ENCODE measurements at regions not wholly inside any gene's neighbourhood (a gene's known extent, or its start where the extent isn't known, plus 50 kb on each side); places are given as distances from the start of the nearest gene placed in this dataset.

- WGBS, 2 donors (ENCODE audit: low coverage in 1 of 2) = 80 to 100% methylated on average over 1 of the region's 1 CpG
- H3K27ac ChIP-seq = no peak overlapping the region
- H3K4me3 ChIP-seq = no peak overlapping the region
- intact Hi-C loops (cut with DNase I; ENCODE audit: low total_unique reads) = no loop called here
- in situ Hi-C loops (cut with MboI; ENCODE audit: low pct_ligation_motif_present in 1 of 4, low pct_unique_long_range_greater_than_20kb in 1 of 4, low sequenced_read_pairs in 3 of 4) = no loop called here
- no peak for TF ChIP-seq CTCF (IDR thresholded peaks at IDR 0.05)
- TF ChIP-seq EP300 (IDR thresholded peaks at IDR 0.05; ENCODE audit: low read depth) = no peak
- TF ChIP-seq POLR2A (IDR thresholded peaks at IDR 0.05) = no peak
- TF ChIP-seq POLR2AphosphoS5 (IDR thresholded peaks at IDR 0.05) = no peak
- H3K9me3 ChIP-seq = no peaks in the 10 kb centered on the region
- H3K27me3 ChIP-seq = no peaks in the 10 kb centered on the region
- DNase-seq = no peak
- H3K36me3 ChIP-seq = no peaks in the 10 kb centered on the region
- H3K4me1 ChIP-seq = no peaks in the 10 kb centered on the region
Observed at GRCh38 chrX:38895775-38896174, 94.5 kb downstream of the MID1IP1 start.

- no peaks in the 10 kb centered on the region for H3K9me3 ChIP-seq
- H3K4me1 ChIP-seq = no peaks in the 10 kb centered on the region
- H3K27me3 ChIP-seq = no peaks in the 10 kb centered on the region
- no peak for DNase-seq
- intact Hi-C loops (cut with DNase I; ENCODE audit: low total_unique reads) = no loop called here
- no peak for TF ChIP-seq EP300 (IDR thresholded peaks at IDR 0.05; ENCODE audit: low read depth)
- TF ChIP-seq POLR2AphosphoS5 (IDR thresholded peaks at IDR 0.05) = no peak
- no peak for TF ChIP-seq POLR2A (IDR thresholded peaks at IDR 0.05)
- TF ChIP-seq CTCF (IDR thresholded peaks at IDR 0.05) = no peak
- no peak overlapping the region for H3K4me3 ChIP-seq
- WGBS, 2 donors (ENCODE audit: low coverage in 1 of 2) = 73% methylated on average over 4 of the region's 4 CpGs; no CpG with 5 or more reads in 1 of the 2 donors
- in situ Hi-C loops (cut with MboI; ENCODE audit: low pct_ligation_motif_present in 1 of 4, low pct_unique_long_range_greater_than_20kb in 1 of 4, low sequenced_read_pairs in 3 of 4) = no loop called here
- no peak overlapping the region for H3K27ac ChIP-seq
- no peaks in the 10 kb centered on the region for H3K36me3 ChIP-seq
Observed at GRCh38 chrX:38896724-38897298, 95.6 kb downstream of the MID1IP1 start.

- intact Hi-C loops (cut with DNase I; ENCODE audit: low total_unique reads) = no loop called here
- 20 to 43% methylated on average over 1 to 6 of the region's 6 CpGs for WGBS, 2 donors (ENCODE audit: low coverage in 1 of 2)
- DNase-seq = no peak
Observed at GRCh38 chrX:38898261-38898660, 97.0 kb downstream of the MID1IP1 start.

GRCh38 chrX:38899650-38900049 lies 98.4 kb downstream of the MID1IP1 start:
- in situ Hi-C loops (cut with MboI; ENCODE audit: low pct_ligation_motif_present in 1 of 4, low pct_unique_long_range_greater_than_20kb in 1 of 4, low sequenced_read_pairs in 3 of 4) = no loop called here
- DNase-seq = no peak
- TF ChIP-seq POLR2AphosphoS5 (IDR thresholded peaks at IDR 0.05) = no peak
- no peak for TF ChIP-seq CTCF (IDR thresholded peaks at IDR 0.05)
- TF ChIP-seq EP300 (IDR thresholded peaks at IDR 0.05; ENCODE audit: low read depth) = no peak
- no peak for TF ChIP-seq POLR2A (IDR thresholded peaks at IDR 0.05)
- H3K27ac ChIP-seq = no peak overlapping the region
- H3K27me3 ChIP-seq = no peaks in the 10 kb centered on the region
- no peaks in the 10 kb centered on the region for H3K9me3 ChIP-seq
- H3K4me1 ChIP-seq = no peaks in the 10 kb centered on the region
- 52% methylated on average over 1 of the region's 1 CpG; no CpG with 5 or more reads in 1 of the 2 donors for WGBS, 2 donors (ENCODE audit: low coverage in 1 of 2)
- no peak overlapping the region for H3K4me3 ChIP-seq
- H3K36me3 ChIP-seq = no peaks in the 10 kb centered on the region
- intact Hi-C loops (cut with DNase I; ENCODE audit: low total_unique reads) = no loop called here

More at GRCh38 chrX:38898261-38898660, 97.0 kb downstream of the MID1IP1 start:
- H3K27ac ChIP-seq = no peak overlapping the region
- in situ Hi-C loops (cut with MboI; ENCODE audit: low pct_ligation_motif_present in 1 of 4, low pct_unique_long_range_greater_than_20kb in 1 of 4, low sequenced_read_pairs in 3 of 4) = no loop called here
- no peak for TF ChIP-seq POLR2A (IDR thresholded peaks at IDR 0.05)
- no peaks in the 10 kb centered on the region for H3K27me3 ChIP-seq
- no peaks in the 10 kb centered on the region for H3K9me3 ChIP-seq
- H3K36me3 ChIP-seq = no peaks in the 10 kb centered on the region
- no peak overlapping the region for H3K4me3 ChIP-seq
- H3K4me1 ChIP-seq = no peaks in the 10 kb centered on the region

- TF ChIP-seq EP300 (IDR thresholded peaks at IDR 0.05; ENCODE audit: low read depth) (no peak), CTCF (IDR thresholded peaks at IDR 0.05) (no peak), POLR2A (IDR thresholded peaks at IDR 0.05) (no peak), POLR2AphosphoS5 (IDR thresholded peaks at IDR 0.05) (no peak)
- Histone ChIP-seq H3K36me3 (no peaks in the 10 kb centered on the region), H3K9me3 (no peaks in the 10 kb centered on the region), H3K4me1 (no peaks in the 10 kb centered on the region), H3K27me3 (no peaks in the 10 kb centered on the region), H3K4me3 (no peak overlapping the region), H3K27ac (no peak overlapping the region)
- in situ Hi-C loops (cut with MboI; ENCODE audit: low pct_ligation_motif_present in 1 of 4, low pct_unique_long_range_greater_than_20kb in 1 of 4, low sequenced_read_pairs in 3 of 4) = no loop called here
- intact Hi-C loops (cut with DNase I; ENCODE audit: low total_unique reads) = no loop called here
- WGBS, 2 donors (ENCODE audit: low coverage in 1 of 2) = 78% methylated on average over 6 of the region's 6 CpGs; no CpG with 5 or more reads in 1 of the 2 donors
- DNase-seq = no peak
Observed at GRCh38 chrX:38900719-38901118, 99.5 kb downstream of the MID1IP1 start.

Measured in transverse colon (tissue), 4 donors.